COLO829 (cell line): ENCODE measurements at regions not wholly inside any gene's neighbourhood (a gene's known extent, or its start where the extent isn't known, plus 50 kb on each side); places are given as distances from the start of the nearest gene placed in this dataset.
"Not testable (repeated sequence)": the region's sequence is repeated elsewhere in the genome, so short reads cannot be mapped to it uniquely, and the experiment has no call there.

Experiments
- DNase-seq: peaks from one replicate; pipeline ENCODE4 v3.0.0; 2012; ENCODE audit warnings: low spot score

DNA sequence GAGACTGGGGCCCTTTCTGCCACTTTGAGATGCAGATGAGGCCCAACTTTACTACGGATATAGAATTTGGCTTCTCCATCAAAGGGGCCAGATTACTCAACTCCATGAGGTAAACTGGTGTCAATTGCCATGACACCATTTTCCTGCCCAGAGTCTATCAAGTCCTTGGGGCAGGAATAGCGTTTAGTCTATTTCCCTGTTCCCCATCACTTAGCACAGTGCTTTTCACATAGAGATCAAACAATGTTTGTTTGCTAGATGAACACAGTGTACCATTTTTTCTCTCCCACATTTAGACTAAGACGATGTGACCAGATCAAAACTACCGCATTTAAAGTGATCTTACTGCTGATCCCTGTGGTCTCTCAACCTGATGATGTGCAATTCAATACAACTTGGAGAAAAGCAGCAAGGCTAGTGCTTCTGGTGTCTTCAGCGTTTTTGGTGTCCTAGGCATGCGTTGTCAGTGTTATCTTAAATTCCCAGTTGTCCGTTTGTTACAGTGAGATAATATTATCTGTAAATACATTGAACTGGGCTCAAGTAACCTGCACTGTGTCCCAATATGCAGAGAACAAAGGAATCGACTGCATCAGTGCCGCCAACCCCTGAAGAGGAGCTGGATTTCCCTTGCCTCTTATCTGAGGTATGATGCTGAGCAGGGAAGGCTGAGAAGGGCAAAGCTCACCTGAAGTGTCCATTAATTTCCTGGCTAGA lies 446.2 kb downstream of the PLK2 start:
- DNase-seq, result no peak

- no peak for DNase-seq
Observed at GRCh38 chr5:58012801-58013315, 447.0 kb downstream of the PLK2 start.

- peak; percentile 35 for DNase-seq
Observed at GRCh38 chr5:58012102-58012501, 447.8 kb downstream of the PLK2 start.

GRCh38 chr5:58011301-58011700 lies 448.6 kb downstream of the PLK2 start:
- DNase-seq, result no peak

GRCh38 chr5:58009754-58010153 lies 450.1 kb downstream of the PLK2 start:
- DNase-seq, result no peak

DNA sequence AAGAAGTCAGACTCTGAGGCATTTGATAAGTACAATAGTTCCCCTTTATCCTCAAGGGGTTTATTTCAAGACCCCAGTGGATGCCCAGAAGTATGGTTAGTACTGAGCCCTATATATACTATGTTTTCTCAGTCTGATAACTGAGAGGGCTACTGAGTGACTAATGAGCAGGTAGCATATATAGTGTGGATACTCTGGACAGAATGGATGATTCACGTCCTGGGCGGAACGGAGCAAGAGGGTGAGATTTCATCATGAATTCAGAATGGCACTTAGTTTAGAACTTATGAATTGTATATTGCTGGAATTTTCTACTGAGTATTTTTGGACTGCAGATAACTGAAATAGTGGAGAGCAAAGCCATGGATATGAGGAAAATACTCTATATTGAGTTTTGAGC lies 457.6 kb downstream of the PLK2 start:
- DNase-seq, result no peak

DNA sequence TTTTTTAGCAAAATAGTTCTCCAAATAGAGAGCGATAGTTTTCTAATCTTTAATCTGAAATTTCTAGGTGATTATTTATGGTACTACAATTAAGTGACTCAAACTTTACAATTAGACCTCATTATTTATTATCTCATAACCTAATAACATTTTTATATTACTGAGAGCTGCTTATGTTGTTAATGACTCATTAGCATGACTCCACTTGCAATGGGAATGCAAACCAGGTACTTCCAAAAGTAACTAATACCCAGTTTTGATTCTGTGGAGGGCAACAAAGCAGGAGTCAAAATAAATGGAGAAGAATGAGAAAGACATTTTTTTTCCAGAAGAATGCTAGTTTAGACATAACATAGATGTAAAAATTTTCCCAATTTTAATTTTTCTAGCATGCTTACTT lies 466.0 kb downstream of the PLK2 start:
- DNase-seq, result no peak

GRCh38 chr5:57989378-57989777 lies 470.5 kb downstream of the PLK2 start:
- DNase-seq, result peak; percentile 1

- no peak for DNase-seq
Observed at GRCh38 chr5:57988813-57989212, 471.1 kb downstream of the PLK2 start.

- DNase-seq, result no peak
Observed at GRCh38 chr5:57987552-57987951, 472.3 kb downstream of the PLK2 start.

DNA sequence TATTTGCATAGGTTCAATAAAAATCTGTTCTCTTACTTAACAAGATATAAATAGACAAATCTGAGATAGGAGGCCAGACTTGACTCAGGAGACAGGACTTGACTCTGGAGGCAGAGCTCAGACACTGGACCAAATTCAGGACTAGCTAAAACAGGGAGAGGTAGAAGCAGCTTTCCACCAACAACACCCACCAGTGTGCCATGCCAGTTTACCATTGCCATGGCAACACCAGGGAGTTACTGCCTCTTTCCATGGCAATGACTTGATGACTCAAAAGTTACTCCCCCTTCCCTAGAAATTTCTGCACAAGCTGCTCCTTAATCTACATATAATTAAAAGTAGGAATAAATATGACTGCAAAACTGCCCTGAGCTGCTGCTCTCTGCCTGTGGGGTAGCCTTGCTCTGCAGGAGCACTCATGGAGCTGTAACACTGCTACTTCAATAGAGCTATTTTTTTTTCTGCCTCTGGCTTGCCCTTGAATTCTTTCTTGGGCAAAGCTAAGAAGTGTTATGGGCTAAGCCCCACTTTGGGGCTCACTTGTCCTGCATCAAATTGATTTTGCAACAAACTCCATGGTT lies 473.0 kb downstream of the PLK2 start:
- DNase-seq, result no peak

- DNase-seq, result no peak
Observed at GRCh38 chr5:57983426-57983825, 476.5 kb downstream of the PLK2 start.

DNA sequence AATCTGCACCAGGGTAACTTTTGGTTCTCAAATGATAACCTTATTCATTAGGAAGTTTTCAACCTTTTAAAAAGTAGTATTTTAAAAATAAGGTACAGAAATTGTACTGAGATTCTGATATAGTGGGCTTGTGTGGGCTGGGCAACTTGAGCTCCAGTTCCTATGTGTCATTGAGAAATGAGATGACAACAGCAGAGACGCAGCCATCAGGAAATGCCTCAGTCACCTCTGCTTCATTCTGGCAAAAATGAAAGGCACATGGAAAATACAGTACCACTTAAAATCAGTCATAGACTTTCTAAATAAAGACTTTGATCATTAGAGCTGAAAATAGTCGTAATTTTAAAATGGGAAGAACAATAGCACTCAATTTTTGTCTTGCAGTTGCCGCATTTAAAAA lies 480.2 kb downstream of the PLK2 start:
- no peak for DNase-seq

DNA sequence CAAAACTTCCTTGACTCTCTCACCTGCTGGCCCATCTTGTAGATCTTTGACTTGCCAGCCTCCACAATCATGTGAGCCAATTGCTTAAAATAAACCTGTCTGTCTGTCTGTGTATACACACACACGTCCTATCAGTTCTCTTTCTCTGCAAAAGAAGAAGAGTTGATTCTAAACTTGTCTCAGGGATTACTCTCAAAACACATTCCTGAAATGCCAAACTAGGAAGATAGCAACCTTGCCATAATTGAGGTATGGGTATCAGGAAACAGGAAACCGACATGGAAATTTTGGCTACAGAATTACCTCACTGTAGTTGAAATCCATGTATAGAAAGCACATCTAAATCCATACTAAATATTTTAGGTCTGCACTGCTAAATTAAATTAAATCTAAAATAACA lies 483.4 kb downstream of the PLK2 start:
- no peak for DNase-seq

DNA sequence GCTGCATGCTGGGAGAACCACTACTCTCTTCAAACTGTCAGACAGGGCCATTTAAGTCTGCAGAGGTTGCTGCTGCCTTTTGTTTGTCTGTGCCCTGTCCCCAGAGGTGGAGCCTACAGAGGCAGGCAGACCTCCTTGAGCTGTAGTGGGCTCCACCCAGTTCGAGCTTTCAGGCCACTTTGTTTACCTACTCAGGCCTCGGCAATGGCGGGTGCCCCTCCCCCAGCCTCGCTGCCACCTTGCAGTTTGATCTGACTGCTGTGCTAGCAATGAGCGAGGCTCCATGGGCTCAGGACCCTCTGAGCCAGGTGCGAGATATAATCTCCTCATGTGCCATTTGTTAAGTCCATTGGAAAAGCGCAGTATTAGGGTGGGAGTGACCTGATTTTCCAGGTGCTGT lies 487.8 kb downstream of the PLK2 start:
- not testable (repeated sequence) for DNase-seq

DNA sequence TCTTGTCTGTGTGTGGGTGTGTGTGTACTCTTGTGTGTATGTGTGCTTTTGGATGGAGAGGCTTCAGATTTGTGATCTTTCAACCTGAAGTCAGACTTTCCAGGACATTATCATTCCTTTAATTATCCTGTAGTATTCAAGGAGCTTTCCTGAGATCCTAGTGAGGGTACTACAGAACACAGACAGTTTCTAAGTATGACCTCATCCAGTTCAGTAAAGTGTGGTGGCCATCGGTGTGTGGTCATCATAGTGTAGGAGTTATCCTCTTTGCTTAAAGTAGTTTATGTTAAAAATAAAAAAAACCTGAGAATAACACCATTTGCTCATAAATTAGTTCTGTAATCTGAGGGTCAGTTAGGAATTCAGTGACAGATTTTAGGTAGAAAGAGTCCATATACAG lies 478.0 kb upstream of the ACTBL2 start:
- DNase-seq, result no peak

DNA sequence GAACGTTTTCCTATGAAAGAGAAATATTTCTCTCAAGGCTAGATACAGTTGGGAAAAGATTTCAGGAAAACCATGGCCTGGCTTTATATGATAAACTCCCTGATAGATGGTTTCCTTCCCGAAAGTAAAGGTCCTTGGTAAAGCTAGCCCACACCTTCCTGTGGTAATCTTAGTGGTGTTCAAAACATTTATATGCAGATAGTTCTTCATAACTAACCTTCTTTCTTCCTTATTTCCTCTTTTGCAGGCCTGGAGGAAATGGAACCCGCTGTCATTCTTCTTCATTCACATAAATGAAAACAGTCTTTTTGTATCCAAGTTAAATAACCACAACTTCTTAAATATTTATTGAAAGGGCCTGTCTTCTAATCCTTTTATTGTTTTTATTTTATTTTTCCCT lies 474.0 kb upstream of the ACTBL2 start:
- DNase-seq, result no peak

- DNase-seq, result no peak
Observed at GRCh38 chr5:57955511-57955910, 472.9 kb upstream of the ACTBL2 start.

DNA sequence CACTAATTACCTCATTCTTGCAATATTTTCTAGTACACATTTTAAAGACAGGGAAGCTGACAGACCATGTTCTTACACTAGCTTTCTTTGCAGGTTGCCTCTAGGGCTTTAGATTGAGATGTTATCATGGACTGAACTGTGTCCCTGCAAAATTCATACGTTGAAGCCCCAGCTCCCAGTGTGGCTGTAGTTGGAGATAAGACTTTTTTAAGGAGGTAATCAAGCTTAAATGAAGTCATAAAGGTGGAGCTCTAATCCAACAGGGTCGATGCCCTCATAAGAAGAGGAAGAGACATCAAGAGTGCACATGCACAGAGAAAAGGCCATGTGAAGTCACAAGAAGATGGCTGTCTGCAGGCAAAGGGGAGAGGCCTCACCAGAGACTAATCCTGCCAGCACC lies 471.2 kb upstream of the ACTBL2 start:
- no peak for DNase-seq

GRCh38 chr5:57950616-57951228 lies 468.1 kb upstream of the ACTBL2 start:
- no peak for DNase-seq

DNA sequence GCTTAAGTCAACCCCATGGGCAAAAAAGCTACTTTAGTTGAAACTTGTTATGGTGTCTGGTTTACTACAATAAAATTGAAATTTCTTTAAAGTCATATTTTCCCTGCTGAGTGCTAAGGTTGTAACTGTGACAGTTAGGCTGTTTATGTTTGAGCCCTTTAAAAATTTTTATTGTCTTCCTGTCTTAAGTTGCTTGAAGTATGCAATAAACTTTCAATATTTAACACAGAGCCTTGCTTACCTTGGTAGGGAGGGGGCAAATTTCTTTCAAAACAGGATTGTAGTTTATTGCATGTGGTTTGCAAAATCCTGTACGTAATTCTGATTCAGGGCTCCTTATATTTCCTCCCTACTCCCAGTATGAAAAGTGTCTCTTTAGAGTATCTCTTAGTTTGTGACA lies 465.5 kb upstream of the ACTBL2 start:
- DNase-seq, result no peak

- DNase-seq, result no peak
Observed at GRCh38 chr5:57947181-57947580, 464.6 kb upstream of the ACTBL2 start.

GRCh38 chr5:57940879-57941278 lies 458.3 kb upstream of the ACTBL2 start:
- DNase-seq, result no peak

- DNase-seq, result no peak
Observed at GRCh38 chr5:57940236-57940635, 457.6 kb upstream of the ACTBL2 start.
